Progenitor cell of endocrine pancreas (in vitro differentiated cells): ENCODE measurements at regions not wholly inside any gene's neighbourhood (a gene's known extent, or its start where the extent isn't known, plus 50 kb on each side); places are given as distances from the start of the nearest gene placed in this dataset.

Source experiments
- DNase-seq: peaks from one replicate; pipeline ENCODE4 v3.0.0; 2021; ENCODE audit warnings: low spot score; ENCODE audit not compliant: unreplicated experiment
- H3K27ac Mint-ChIP-seq: 2 replicates; pipeline ENCODE4 v1.8.0; 2021; ENCODE audit warnings: mild to moderate bottlenecking, moderate library complexity, mixed read lengths
- H3K27me3 Mint-ChIP-seq: 2 replicates; pipeline ENCODE4 v1.8.0; 2021; ENCODE audit warnings: mixed read lengths
- H3K36me3 Mint-ChIP-seq: 2 replicates; pipeline ENCODE4 v1.8.0; 2022; ENCODE audit warnings: mixed read lengths; ENCODE audit not compliant: insufficient read depth
- H3K4me1 Mint-ChIP-seq: 2 replicates; pipeline ENCODE4 v1.8.0; 2021; ENCODE audit warnings: low read depth, mixed read lengths
- H3K4me3 Mint-ChIP-seq: 2 replicates; pipeline ENCODE4 v1.8.0; 2021; ENCODE audit warnings: low read depth, mild to moderate bottlenecking, moderate library complexity, mixed read lengths
- H3K9me3 Mint-ChIP-seq: 2 replicates; pipeline ENCODE4 v1.8.0; 2021; ENCODE audit warnings: low read depth, mixed read lengths
- CTCF ChIP-seq: fragments of 200-600 bp; sonication (generic); IDR thresholded peaks from one replicate; pipeline ENCODE4 v1.5.0; 2021; ENCODE audit warnings: antibody characterized with exemption, mild to moderate bottlenecking; ENCODE audit not compliant: unreplicated experiment

- peaks cover 1% of the 10 kb centered on the region for H3K4me1 Mint-ChIP-seq
- TF ChIP-seq CTCF, result no peak
- no peak for DNase-seq
- H3K27me3 Mint-ChIP-seq, result peaks cover 5% of the 10 kb centered on the region
- H3K36me3 Mint-ChIP-seq, result no peaks in the 10 kb centered on the region
- no peak overlapping the region for H3K27ac Mint-ChIP-seq
- H3K4me3 Mint-ChIP-seq, result no peak overlapping the region
- no peaks in the 10 kb centered on the region for H3K9me3 Mint-ChIP-seq
These were observed 161.7 kb upstream of the UBE2E1 start for GRCh38 chr3:23644099-23644498.

- no peak for TF ChIP-seq CTCF
These were observed 161.1 kb upstream of the UBE2E1 start for GRCh38 chr3:23644676-23645075.

DNA sequence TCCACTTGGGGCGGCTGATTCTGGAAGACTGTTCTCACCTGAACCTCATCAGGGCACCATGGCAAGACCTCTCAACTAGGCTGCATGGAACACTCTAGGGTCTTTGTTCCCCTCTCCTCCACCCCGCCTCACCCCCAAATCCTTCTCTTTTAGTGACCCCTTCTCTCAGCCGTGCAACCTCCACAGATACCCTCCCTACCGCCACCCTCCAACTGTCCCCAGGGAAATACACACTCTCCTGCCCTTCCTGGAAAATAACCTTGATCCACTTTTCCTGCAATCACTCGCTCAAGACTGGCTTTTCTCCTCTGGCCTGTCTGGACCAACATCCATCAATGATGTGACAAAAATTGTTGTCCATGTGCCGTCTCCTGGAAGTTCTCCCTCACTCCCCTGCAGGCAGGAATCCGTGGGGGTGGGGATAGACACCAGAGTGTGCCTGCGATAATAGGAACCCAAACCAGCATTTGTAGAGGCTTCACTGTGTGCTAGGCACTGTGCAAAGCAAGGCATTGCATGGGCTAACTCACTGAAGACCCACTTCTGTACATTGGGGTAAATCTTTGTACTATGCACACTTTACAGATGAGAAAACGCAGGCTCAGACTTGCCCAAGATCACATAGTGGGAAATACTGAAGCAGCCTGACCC is 160.1 kb upstream of the UBE2E1 start:
- H3K9me3 Mint-ChIP-seq, result no peaks in the 10 kb centered on the region
- peaks cover 1% of the 10 kb centered on the region for H3K4me1 Mint-ChIP-seq
- DNase-seq, result no peak
- no peak overlapping the region for H3K27ac Mint-ChIP-seq
- no peaks in the 10 kb centered on the region for H3K36me3 Mint-ChIP-seq
- H3K27me3 Mint-ChIP-seq, result peaks cover 8% of the 10 kb centered on the region
- no peak for TF ChIP-seq CTCF
- no peak overlapping the region for H3K4me3 Mint-ChIP-seq

More at GRCh38 chr3:23644676-23645075, 161.1 kb upstream of the UBE2E1 start:
- Mint-ChIP-seq H3K4me1 (peaks cover 1% of the 10 kb centered on the region), H3K27me3 (peaks cover 8% of the 10 kb centered on the region), H3K4me3 (no peak overlapping the region), H3K36me3 (no peaks in the 10 kb centered on the region), H3K27ac (no peak overlapping the region), H3K9me3 (no peaks in the 10 kb centered on the region)
- no peak for DNase-seq

GRCh38 chr3:23646184-23646920 is 159.4 kb upstream of the UBE2E1 start:
- TF ChIP-seq CTCF, result no peak
- H3K4me1 Mint-ChIP-seq, result peaks cover 1% of the 10 kb centered on the region
- H3K27me3 Mint-ChIP-seq, result peaks cover 8% of the 10 kb centered on the region
- no peak for DNase-seq
- H3K9me3 Mint-ChIP-seq, result no peaks in the 10 kb centered on the region
- no peak overlapping the region for H3K4me3 Mint-ChIP-seq
- no peak overlapping the region for H3K27ac Mint-ChIP-seq
- no peaks in the 10 kb centered on the region for H3K36me3 Mint-ChIP-seq

- TF ChIP-seq CTCF, result no peak
- Mint-ChIP-seq H3K27ac (no peak overlapping the region), H3K27me3 (peaks cover 8% of the 10 kb centered on the region), H3K4me3 (no peak overlapping the region), H3K36me3 (no peaks in the 10 kb centered on the region), H3K9me3 (no peaks in the 10 kb centered on the region), H3K4me1 (peaks cover 1% of the 10 kb centered on the region)
- DNase-seq, result no peak
These were observed 158.0 kb upstream of the UBE2E1 start for GRCh38 chr3:23647706-23648258.
